GM21737 (cell line): ENCODE measurements at regions not wholly inside any gene's neighbourhood (a gene's known extent, or its start where the extent isn't known, plus 50 kb on each side); places are given as distances from the start of the nearest gene placed in this dataset.

Experiments
- ATAC-seq: cut with Tn5 transposase; IDR thresholded peaks from one replicate; pipeline ENCODE4 v1.9.1; 2021; ENCODE audit warnings: mild to moderate bottlenecking, moderate library complexity; ENCODE audit not compliant: unreplicated experiment

DNA sequence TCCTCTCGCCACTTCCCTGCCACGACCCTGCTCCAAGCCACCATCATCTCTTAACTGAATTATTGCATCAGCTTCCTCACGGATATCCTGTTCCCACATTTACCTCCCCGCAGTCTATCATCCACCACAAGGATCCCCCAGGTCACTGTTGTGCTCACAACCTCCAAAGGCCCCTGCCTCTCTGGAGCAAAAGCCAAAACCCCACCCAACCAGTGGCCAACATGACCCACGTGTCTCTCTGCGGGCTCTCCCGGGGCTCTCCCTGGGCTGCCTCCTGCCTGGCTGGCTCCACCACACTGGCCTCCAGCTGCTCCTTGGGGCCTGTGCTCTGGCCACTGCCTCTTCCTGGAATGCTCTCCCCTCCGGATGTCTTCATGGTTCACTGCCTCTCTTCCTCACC, 809.3 kb downstream of the UQCRFS1 start:
- ATAC-seq, result no peak

DNA sequence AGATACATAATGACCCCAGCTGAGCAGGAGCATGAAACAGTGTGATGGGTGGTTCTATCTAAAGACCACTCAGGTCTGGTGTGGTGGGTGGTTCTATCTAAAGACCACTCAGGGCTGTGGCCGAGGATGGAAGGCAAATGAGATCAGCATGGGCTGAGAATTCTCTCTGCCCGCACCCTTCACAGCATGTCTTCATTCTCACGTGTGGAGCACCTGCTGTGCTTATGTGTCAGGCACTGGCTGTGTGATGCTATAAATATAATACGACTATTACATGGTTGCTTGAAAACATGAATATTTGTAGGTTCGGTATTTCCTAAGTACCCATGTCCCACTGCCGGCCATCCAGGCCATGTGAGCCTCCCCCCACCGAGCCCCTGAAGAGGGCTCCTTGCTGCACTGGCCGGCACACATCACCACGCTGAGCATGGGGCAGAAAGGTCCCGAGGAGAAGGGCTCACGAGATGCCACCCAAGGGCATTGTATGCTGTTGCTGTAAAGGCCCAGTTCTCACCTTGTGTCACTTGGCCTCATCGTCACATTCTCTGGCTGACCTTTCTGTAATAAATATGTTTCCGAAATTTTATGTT, 810.2 kb downstream of the UQCRFS1 start:
- ATAC-seq, result no peak

DNA sequence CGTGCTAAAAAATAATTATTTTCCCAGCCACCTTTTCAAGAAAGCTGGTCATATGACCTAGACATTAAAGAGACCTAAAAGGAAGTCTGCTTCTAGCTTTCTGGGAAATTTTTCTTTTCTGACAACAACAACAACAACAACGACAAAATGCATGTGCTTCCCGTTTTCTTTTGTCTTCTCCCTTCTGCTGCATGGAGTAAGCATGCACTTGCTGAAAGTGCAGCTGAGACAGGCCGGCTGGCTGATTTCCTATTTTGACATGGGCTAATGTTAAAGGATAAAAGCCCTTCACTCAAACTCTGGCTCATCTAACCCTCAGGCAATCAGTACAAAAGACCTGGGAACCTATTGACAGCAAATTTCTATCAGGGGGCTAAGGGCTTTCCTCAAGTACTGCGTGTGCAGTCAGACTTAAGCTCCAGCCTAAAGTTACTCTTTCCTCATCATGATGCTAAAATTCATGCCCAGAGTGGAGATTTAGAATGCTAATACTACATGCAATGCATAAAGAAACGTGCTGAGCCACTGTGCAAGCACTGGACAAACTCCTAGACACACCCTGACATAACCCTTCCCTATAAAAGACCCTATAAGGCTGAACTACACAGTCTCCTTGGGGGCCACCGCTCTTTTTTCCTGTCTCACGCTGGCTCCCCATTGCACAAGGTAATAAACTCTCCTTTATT, 811.1 kb downstream of the UQCRFS1 start:
- no peak for ATAC-seq

DNA sequence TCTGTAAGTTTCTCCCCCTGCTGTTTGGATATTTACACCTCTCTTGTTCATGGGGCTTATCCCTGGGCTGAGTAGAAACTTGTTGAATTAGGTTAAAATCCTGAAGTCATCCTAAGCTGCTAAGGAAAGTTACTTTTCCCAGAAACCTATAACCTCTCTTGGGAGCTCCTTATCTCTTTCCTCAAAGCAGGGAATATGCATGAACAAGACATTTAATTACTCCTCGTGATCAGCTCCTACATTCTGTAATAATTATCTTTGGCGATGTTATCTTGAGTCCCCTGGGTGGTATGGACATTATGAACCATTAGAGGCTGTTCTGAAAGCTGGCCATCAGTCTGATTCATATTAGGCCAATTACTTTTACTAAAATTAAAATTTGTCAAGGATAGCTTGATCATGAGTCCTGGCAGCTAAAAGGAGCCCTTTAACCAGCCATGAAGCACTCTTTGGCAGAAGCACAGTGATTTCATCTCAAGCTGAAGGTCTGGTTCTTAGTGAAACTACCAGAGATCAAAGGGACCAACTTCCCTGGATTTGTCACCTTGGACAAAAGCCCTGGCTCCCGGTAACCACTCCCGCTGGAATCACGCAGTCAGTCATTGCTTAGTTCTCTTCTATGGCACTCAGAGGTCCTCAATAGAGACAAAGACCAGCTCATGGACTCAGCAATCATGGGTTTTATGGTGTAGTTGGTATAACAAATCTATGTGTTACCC, 811.8 kb downstream of the UQCRFS1 start:
- ATAC-seq, result no peak

DNA sequence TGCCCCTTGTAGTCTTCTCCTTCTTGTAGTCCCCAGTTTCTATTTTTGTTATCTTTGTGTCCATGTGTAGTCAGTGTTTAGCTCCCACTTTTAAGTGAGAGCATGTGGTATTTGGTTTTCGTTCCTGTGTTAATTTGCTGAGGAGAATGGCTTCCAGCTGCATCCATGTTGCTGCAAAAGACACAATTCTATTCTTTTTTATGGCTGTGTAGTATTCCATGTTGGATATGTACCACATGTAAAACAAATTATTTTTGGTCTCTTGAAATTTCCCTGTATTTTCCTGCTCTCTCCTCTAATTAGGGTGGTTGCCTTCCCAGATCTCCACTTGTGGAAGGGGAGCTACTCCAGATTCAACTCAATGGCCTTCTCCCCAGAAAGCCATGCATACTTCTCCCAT, 813.8 kb downstream of the UQCRFS1 start:
- no peak for ATAC-seq

DNA sequence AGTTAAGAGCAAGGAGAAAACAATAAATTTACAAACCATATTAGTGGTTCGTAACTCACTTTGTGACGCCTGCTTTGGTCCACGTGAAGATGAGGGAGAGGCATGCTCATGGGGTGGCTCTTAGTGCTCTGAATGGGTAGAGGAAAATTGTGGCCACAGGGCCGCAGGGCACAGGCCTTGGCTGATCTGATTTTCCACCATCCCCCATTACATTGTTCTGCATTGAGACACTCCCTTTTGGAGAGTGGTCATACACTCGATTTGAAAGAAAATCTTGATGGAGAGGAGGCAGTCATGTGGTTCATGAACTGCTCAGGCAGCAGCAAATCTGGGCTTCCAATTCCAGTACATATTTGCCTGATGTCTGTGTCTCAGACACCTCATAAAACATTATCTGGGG, 815.2 kb downstream of the UQCRFS1 start:
- ATAC-seq, result no peak

DNA sequence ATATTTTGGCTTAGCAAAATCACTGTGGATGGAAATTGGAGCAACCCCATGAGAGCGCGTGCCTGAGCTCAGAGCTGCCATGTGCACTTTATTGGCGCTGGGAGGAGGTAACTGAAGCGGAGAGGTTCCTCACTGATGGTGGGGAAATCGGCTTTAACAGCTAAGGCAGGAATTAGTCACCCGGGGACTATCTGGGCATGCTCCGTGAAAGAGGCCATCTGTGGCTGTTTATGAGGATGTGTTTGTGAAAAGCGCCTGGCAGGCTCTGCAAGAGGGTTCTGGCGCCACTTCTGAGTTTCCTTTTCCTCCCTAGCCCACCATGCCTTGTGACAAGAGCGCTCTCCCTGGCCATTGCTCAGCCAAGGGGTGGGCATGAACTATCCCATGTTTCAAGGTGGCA, 815.6 kb downstream of the UQCRFS1 start:
- ATAC-seq, result no peak

DNA sequence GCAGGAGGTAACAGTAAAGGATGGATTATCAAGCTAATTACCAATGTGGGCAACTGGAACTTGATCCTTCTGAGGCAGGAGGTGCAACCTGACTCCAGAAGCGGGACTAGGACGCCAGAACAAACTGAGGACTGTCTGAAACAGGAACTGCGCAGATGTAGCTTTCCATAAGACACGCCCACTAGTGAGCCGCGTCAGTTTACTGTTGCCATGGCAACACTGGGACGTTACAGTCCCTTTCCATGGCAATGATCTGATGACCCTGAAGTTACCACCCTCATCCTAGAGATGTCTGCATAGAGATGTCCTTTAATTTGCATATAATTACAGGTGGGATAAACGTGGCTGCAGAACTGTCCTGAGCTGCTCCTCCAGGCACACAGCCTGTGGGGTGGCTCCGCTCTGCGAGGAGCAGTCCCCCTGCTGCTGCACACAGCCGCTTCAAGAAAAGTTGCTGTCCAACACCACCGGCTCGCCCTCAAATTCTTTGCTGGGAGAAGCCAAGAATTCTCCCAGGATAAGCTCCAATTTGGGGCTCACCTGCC, 816.6 kb downstream of the UQCRFS1 start:
- ATAC-seq, result no peak

DNA sequence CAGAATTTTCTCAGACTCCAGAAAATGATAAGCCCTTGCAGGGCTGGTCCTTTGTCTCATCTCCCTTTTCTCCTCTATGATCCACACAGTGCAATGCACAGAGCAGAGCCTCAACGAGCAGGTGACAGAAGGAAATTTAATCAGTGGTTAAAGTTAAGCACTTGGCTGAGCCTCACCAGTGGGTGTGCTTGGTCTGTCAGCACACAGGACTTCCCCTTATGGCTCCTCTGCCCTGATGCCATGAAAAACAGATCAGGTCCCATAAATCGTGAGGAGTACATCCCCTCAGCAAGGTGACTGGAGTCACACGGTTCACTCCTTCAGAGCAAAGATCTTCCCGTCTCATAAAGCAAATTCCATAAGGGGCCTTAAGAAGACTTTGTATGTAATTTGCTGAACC, 818.2 kb downstream of the UQCRFS1 start:
- ATAC-seq, result no peak

DNA sequence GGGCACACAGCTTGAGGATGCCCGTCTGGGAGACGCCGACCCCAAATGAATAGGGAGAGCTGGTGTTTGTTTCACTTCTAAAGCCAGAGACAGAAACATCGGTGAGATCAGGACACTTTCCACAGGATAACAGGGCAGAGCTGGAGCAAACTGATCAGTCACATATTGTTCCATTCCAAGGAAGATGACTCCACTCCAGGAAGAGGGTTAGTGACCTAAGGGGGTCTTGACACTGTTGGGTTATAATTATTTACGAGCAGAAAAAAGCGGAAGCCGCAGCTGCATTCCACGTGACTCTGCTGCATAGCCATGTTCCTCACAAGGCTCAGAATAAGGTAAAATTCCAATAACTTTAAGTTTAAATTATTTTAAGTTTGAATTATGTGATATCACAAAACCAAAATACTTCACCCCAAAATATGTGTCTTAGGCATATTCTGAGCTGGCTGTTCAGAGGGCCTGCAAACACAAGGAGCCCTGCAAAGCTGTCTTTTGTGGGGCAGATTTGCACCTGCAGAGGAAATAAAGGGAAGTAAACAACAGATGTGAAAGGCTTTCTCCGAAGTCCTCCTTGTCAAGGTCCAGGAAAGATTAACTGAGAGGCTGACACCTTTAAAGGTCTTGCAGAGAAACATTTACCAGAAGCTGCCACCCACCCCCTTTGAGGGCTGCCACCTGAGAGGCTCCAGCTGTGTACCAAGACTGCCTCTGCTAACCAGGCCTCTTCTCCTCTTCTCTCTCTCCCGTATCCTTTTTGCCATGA, 819.2 kb downstream of the UQCRFS1 start:
- ATAC-seq, result no peak

DNA sequence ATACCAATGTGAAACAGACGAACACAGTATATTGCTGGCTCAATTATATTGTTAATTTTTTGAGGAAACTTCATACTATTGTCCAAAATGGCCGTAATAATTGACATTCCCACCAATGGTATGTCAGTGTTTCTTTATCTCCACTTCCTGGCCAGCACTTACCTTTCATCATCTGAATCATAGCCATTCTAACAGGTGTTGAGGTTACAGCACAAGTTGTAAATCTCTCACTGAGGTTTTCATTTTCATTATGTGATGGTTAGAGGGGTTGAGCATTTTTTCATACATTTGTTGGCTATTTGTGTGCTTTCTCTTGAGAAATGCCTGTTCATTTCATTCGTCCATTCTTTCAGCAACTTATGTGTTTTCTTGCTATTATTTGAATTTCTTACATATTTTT, 824.0 kb downstream of the UQCRFS1 start:
- ATAC-seq, result no peak

DNA sequence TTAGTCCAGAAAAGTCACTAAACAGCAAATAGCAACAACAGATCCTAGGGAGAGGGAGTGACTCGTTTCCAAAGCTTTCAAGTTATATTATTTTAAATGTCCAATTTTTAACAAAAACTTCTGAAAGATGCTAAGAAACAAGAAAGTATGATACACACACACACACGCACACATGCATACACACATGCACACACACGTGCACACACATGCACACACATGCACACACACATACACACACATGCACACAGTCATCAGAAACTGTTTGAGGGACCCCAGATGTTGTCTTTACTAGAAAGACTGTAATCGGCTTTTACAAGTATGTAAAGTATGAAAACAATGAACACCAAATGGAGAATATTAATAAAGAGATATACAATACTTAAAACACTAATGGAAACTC, 825.4 kb downstream of the UQCRFS1 start:
- ATAC-seq, result no peak

DNA sequence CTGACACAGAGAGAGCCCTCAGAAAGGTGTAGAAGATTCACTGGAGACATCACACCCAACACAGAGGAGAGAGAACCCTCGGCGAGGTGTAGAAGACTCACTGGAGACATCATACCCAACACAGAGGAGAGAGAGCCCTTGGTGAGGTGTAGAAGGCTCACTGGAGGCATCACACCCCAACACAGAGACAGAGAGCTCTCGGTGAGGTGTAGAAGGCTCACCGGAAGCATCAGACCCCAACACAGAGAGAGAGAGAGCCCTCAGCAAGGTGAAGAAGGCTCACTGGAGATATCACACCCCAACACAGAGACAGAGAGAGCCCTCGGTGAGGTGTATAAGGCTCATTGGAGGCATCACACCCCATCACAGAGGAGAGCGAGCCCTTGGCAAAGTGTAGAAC, 826.5 kb downstream of the UQCRFS1 start:
- no peak for ATAC-seq

DNA sequence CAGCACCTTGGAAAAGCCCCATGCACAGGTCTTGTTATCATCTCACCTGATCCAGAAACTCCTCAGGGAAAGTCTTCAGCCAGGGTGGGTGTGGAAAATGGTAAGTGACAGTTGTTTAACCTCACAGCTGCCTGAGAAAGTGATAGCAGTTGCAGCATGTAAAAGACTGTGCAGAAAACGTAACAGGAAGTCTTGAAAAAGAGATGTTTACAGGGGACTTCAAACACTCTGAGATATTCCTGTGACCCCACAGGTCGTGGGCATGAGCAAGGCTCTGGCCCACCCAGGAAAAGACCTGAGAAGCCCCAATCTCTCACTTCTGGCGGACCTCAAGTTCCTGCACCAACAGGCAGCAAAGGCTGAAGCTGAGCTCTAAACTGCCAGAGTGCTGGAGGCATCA, 826.9 kb downstream of the UQCRFS1 start:
- ATAC-seq, result no peak

DNA sequence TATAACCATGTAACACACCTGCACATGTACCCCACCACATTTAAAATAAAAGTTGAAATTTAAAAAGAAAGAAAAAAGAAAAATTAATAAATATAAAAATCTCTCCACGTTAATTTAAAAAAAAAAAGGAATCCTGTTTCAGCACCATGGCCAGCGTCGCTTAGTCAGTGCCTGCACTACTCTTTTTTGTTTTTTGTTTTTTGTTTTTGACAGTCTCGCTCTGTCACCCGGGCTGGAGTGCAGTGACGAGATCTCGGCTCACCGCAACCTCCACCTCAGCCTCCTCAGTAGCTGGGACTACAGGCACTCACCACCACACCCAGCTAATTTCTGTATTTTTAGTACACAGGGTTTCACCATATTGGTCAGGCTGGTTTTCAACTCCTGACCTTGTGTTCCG, 835.9 kb downstream of the UQCRFS1 start:
- no peak for ATAC-seq

DNA sequence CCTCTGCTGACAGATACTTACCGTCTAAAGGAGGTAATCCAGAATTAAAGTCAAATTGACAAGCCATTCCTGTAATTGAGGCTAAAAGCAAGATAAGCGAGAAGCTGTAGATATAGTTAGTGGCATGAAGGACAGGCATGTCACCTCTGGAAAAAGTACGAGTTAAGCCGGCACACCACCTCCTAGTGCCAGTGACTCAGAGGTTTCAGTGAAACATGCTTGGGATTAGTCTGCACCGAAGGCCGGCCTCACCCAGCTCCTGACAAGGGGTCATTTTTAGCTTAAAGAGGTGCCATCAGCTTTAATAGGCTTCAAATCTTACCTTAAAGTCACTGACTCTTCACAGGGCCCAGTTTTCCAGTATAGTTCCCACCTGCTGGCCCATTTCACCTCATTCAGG, 838.0 kb downstream of the UQCRFS1 start:
- ATAC-seq, result no peak

DNA sequence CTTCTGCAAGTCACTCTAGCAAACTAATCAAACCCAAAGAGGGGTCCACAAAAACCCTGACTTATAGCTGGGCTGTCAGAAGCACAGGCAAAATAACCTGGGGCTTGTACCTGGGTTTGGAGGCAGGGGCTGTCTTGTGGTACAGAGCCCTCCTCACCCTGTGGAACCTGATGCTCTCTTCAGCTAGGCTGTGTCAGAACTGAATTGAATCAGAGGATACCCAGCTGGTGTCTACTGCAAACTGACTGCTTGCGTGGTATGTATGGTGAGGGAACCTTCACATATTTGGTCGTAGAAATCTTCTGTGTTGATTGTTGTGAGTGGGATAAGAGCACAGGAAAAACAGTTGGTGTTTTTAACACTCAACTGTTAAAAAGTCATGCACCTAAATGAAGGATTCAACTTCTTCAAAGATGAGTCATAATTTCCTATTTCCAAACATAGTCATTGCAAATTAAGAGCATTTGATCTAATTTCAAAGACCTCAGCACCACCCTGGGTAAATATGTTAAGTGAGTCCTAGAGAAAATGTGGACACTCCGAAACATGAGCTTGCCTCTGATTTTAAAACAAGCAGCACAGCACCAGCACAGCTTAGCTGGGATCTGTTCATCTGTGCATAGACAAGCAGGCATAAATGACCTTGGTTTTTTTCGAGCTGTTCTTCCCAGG, 840.2 kb downstream of the UQCRFS1 start:
- no peak for ATAC-seq

DNA sequence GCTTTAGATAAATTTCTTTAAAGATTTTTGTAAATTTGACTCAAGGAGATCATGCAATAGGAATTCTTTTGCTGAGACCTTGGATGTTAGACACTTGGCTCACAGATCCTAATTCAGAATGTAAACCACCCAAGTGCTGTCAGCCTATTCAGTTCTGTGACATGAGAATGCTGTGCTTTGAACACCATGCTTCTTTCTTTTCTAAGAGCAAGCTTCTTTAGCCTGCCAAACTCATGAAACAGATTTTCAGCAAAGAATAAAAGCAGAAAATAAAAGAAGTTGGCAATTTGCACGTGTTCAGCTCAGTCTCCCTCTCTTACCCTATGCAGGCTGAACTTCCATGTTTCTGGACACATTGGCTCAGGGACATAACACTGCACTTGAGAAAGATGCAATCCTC, 845.8 kb downstream of the UQCRFS1 start:
- ATAC-seq, result no peak

DNA sequence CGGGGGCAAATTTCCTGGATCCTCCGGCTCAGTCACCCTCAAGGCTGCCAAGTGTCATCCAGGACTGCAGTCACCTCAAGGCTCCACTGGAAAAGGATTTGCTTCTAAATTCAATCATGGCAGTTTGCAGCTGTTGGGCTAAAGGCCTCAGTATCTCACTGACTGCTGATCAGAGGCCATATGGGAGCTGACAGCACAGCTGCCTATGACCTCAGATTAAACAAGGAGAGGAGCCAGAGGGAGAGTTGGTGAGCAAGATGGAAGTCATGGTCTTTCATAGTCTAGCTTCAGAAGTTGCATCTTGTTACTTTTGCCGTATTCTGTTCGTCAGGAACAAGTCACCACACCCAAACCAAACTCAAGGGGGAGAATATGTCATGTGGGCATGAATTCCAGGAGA, 849.7 kb downstream of the UQCRFS1 start:
- no peak for ATAC-seq

DNA sequence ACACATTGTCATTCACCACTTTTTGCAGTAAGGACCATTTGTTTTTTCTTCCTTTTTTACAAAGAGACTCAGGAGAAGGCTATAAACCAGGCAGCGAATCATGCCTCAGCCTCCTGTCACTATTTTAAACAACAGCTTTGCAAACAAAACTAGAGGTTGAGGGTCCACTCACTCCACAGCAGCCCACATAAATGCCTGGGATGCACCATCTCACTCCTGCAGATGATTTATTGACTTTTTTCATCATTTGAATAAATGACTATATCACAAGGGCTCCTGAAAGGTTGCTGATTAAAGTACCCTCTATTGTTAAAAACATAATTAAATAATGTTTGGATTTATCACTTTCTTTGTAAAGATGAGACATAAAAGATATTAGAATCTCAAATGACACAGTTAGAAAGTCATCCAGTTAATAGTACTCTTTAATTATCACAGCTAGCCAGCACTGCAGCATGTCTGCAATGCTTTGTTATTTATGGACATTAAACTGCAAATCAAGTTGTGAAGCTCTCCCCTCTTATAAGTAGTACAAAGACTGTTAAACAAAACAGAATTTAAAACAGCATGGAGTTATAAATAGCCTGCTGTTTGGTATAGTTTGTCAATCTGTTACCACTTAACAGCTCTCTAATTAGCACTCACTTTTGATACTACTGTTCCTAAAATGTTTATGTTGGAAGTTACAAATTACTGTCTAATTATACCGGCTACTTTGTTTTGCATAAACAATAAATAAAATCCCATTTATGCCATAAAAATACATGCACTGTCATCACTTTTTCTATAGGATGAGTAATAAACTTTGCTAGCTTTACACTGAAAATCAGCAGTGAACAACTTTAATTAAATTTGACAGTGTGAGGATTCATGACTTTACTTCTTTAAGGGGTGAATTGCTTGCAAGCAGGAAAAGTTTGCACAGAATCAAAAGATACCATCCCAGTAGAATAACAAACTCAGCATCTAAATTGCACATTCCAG, 853.2 kb downstream of the UQCRFS1 start:
- no peak for ATAC-seq
